WTC11 (cell line): ENCODE measurements at regions not wholly inside any gene's neighbourhood (a gene's known extent, or its start where the extent isn't known, plus 50 kb on each side); places are given as distances from the start of the nearest gene placed in this dataset.

Experiments
- ATAC-seq: fragments of 200-7000 bp; cut with Tn5 transposase; 2 replicates; pipeline ENCODE4 v1.10.0; 2021; ENCODE audit warnings: mild to moderate bottlenecking, moderate library complexity
- CTCF ChIA-PET: fragments of 300-600 bp; sonication (Branson Sonifier 250); formaldehyde crosslinking; loops from one replicate; lab custom pipeline; 2021; ENCODE audit warnings: antibody characterized with exemption; lab: Charles Lee
- POLR2A ChIA-PET: fragments of 350-600 bp; sonication (Branson Sonifier 250); formaldehyde crosslinking; loops from one replicate; lab custom pipeline; 2021; ENCODE audit warnings: antibody characterized with exemption; lab: Charles Lee
- DNase-seq: peaks from one replicate; pipeline ENCODE4 v3.0.0; 2021; ENCODE audit warnings: low spot score
- H3K27ac Mint-ChIP-seq: 2 replicates; pipeline ENCODE4 v1.8.0; 2021; ENCODE audit warnings: mixed read lengths
- H3K27me3 Mint-ChIP-seq: 2 replicates; pipeline ENCODE4 v1.8.0; 2021; ENCODE audit warnings: low read depth, mild to moderate bottlenecking, moderate library complexity, mixed read lengths
- H3K36me3 Mint-ChIP-seq: 2 replicates; pipeline ENCODE4 v1.8.0; 2021; ENCODE audit warnings: mixed read lengths
- H3K4me1 Mint-ChIP-seq: 2 replicates; pipeline ENCODE4 v1.8.0; 2022; ENCODE audit warnings: mixed read lengths
- H3K4me3 Mint-ChIP-seq: 2 replicates; pipeline ENCODE4 v1.8.0; 2021; ENCODE audit warnings: mild to moderate bottlenecking, moderate library complexity, mixed read lengths
- H3K9me3 Mint-ChIP-seq: 2 replicates; pipeline ENCODE4 v1.8.0; 2021; ENCODE audit warnings: mixed read lengths
- CBFB ChIP-seq: sonication (generic); formaldehyde crosslinking; IDR thresholded peaks from 2 replicates; pipeline ENCODE4 v1.8.1; 2022; ENCODE audit warnings: mild to moderate bottlenecking, low read depth, missing genetic modification reagents
- FOXP1 ChIP-seq: sonication (generic); formaldehyde crosslinking; IDR thresholded peaks from 2 replicates; pipeline ENCODE4 v1.8.0; 2022; ENCODE audit warnings: missing genetic modification reagents, mild to moderate bottlenecking, moderate library complexity, borderline replicate concordance
- MYBL2 ChIP-seq: sonication (generic); formaldehyde crosslinking; IDR thresholded peaks from 2 replicates; pipeline ENCODE4 v1.8.1; 2023; ENCODE audit warnings: mild to moderate bottlenecking, moderate library complexity, missing genetic modification reagents
- NR3C1 ChIP-seq: sonication (generic); formaldehyde crosslinking; conservative IDR thresholded peaks from 2 replicates; pipeline ENCODE4 v1.8.1; 2023; ENCODE audit warnings: low read depth, mild to moderate bottlenecking, missing genetic modification reagents
- RELA ChIP-seq: sonication (generic); formaldehyde crosslinking; IDR thresholded peaks from 2 replicates; pipeline ENCODE4 v1.8.1; 2022; ENCODE audit warnings: missing genetic modification reagents, mild to moderate bottlenecking, borderline replicate concordance
- SMAD3 ChIP-seq: sonication (generic); formaldehyde crosslinking; IDR thresholded peaks from 2 replicates; pipeline ENCODE4 v1.8.0; 2022; ENCODE audit warnings: missing genetic modification reagents, mild to moderate bottlenecking, borderline replicate concordance
- SMAD4 ChIP-seq: sonication (generic); formaldehyde crosslinking; IDR thresholded peaks from 2 replicates; pipeline ENCODE4 v1.8.0; 2022; ENCODE audit warnings: mild to moderate bottlenecking, missing genetic modification reagents
- SP1 ChIP-seq: sonication (generic); formaldehyde crosslinking; conservative IDR thresholded peaks from 2 replicates; pipeline ENCODE4 v1.8.1; 2022; ENCODE audit warnings: missing genetic modification reagents
- TEAD1 ChIP-seq: sonication (generic); formaldehyde crosslinking; IDR thresholded peaks from 2 replicates; pipeline ENCODE4 v1.8.0; 2022; ENCODE audit warnings: mild to moderate bottlenecking, missing genetic modification reagents
- TP53 ChIP-seq: sonication (generic); formaldehyde crosslinking; IDR thresholded peaks from 2 replicates; pipeline ENCODE4 v1.8.1; 2023; ENCODE audit warnings: mild to moderate bottlenecking, missing genetic modification reagents
- ZBTB21 ChIP-seq: sonication (generic); formaldehyde crosslinking; IDR thresholded peaks from 2 replicates; pipeline ENCODE4 v1.8.1; 2023; ENCODE audit warnings: mild to moderate bottlenecking, missing genetic modification reagents, borderline replicate concordance
- ZNF121 ChIP-seq: sonication (generic); formaldehyde crosslinking; IDR thresholded peaks from 2 replicates; pipeline ENCODE4 v1.8.0; 2023; ENCODE audit warnings: missing genetic modification reagents
- ZNF232 ChIP-seq: sonication (generic); formaldehyde crosslinking; IDR thresholded peaks from 2 replicates; pipeline ENCODE4 v1.8.0; 2022; ENCODE audit warnings: mild to moderate bottlenecking, missing genetic modification reagents
- ZNF396 ChIP-seq: fragments of 250-450 bp; sonication (Bioruptor Pico); IDR thresholded peaks from 2 replicates; pipeline ENCODE4 v1.8.0; 2021; ENCODE audit warnings: mild to moderate bottlenecking, moderate library complexity, borderline replicate concordance
- ZNF423 ChIP-seq: fragments of 250-450 bp; sonication (Bioruptor Pico); IDR thresholded peaks from 2 replicates; pipeline ENCODE4 v2.1.2; 2022; ENCODE audit warnings: mild to moderate bottlenecking, moderate library complexity
- TF ChIP-seq, protein P1 (sequence below): sonication (generic); formaldehyde crosslinking; IDR thresholded peaks from 2 replicates; pipeline ENCODE4 v1.8.1; 2023; ENCODE audit warnings: mild to moderate bottlenecking, missing genetic modification reagents, moderate library complexity
- TF ChIP-seq, protein P2 (sequence below): sonication (generic); formaldehyde crosslinking; IDR thresholded peaks from 2 replicates; pipeline ENCODE4 v1.8.0; 2022; ENCODE audit warnings: mild to moderate bottlenecking, missing genetic modification reagents
- TF ChIP-seq, protein P3 (sequence below): sonication (generic); formaldehyde crosslinking; IDR thresholded peaks from 2 replicates; pipeline ENCODE4 v1.8.1; 2023; ENCODE audit warnings: mild to moderate bottlenecking, missing genetic modification reagents
- TF ChIP-seq, protein P4 (sequence below): sonication (generic); formaldehyde crosslinking; IDR thresholded peaks from 2 replicates; pipeline ENCODE4 v1.8.1; 2023; ENCODE audit warnings: mild to moderate bottlenecking, missing genetic modification reagents
- TF ChIP-seq, protein P5 (sequence below): sonication (generic); formaldehyde crosslinking; IDR thresholded peaks from 2 replicates; pipeline ENCODE4 v1.8.1; 2022; ENCODE audit warnings: low read depth, mild to moderate bottlenecking, moderate library complexity, missing genetic modification reagents, borderline replicate concordance
- TF ChIP-seq, protein P6 (sequence below): sonication (generic); formaldehyde crosslinking; IDR thresholded peaks from 2 replicates; pipeline ENCODE4 v1.8.0; 2022; ENCODE audit warnings: mild to moderate bottlenecking, missing genetic modification reagents

DNA sequence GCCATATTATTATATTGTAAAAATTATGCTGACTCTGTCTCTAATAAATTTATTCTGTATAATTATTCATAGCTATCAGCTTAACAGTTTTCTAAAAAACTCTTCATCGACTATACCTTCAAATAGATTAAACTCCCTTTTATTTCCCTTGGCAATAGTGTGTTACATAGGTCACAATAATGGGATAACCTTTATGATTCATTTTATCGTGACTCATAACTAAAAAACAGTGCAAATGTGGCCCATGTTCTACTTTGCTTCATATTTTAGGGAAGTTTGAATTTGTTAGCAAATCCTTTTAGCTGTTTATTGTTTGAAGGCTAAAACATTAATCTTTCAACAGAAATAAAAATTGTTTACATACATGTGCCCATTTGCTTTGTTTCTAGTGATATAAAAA, 783.2 kb upstream of the CDH2 start (continued):
- TF ChIP-seq, protein P1, sequence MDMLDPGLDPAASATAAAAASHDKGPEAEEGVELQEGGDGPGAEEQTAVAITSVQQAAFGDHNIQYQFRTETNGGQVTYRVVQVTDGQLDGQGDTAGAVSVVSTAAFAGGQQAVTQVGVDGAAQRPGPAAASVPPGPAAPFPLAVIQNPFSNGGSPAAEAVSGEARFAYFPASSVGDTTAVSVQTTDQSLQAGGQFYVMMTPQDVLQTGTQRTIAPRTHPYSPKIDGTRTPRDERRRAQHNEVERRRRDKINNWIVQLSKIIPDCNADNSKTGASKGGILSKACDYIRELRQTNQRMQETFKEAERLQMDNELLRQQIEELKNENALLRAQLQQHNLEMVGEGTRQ (CRISPR knock-in tag): no peak
- TF ChIP-seq, protein P2, sequence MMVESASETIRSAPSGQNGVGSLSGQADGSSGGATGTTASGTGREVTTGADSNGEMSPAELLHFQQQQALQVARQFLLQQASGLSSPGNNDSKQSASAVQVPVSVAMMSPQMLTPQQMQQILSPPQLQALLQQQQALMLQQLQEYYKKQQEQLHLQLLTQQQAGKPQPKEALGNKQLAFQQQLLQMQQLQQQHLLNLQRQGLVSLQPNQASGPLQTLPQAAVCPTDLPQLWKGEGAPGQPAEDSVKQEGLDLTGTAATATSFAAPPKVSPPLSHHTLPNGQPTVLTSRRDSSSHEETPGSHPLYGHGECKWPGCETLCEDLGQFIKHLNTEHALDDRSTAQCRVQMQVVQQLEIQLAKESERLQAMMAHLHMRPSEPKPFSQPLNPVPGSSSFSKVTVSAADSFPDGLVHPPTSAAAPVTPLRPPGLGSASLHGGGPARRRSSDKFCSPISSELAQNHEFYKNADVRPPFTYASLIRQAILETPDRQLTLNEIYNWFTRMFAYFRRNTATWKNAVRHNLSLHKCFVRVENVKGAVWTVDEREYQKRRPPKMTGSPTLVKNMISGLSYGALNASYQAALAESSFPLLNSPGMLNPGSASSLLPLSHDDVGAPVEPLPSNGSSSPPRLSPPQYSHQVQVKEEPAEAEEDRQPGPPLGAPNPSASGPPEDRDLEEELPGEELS (CRISPR knock-in tag): no peak
- TF ChIP-seq ZNF423 (CRISPR knock-in tag) (no peak), NR3C1 (CRISPR knock-in tag) (no peak), FOXP1 (CRISPR knock-in tag) (no peak)

DNA sequence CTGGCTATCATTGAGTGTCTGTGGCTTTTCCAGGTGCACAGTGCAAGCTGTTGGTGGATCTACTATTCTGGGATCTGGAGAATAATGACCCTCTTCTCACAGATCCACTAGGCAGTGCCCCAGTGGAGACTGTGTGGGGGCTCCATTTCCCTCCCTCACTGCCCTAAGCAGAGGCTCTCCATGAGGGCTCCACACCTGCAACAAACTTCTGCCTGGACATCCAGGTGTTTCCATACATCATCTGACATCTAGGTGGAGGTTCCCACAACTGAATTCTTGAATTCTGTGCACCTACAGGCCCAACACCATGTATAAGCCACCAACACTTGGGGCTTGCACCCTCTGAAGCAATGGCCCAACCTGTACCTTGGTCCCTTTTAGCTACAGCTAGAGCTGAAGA, 775.4 kb upstream of the CDH2 start:
- H3K4me1 Mint-ChIP-seq: no peaks in the 10 kb centered on the region
- ATAC-seq: no peak
- TF ChIP-seq TEAD1 (CRISPR knock-in tag) (no peak), SMAD4 (CRISPR knock-in tag) (no peak), CBFB (CRISPR knock-in tag) (no peak), ZNF396 (CRISPR knock-in tag) (no peak), ZNF232 (CRISPR knock-in tag) (no peak), RELA (CRISPR knock-in tag) (no peak), SMAD3 (CRISPR knock-in tag) (no peak), MYBL2 (CRISPR knock-in tag) (no peak), SP1 (CRISPR knock-in tag) (no peak), ZBTB21 (CRISPR knock-in tag) (no peak), TP53 (CRISPR knock-in tag) (no peak), ZNF121 (no peak)
- TF ChIP-seq, protein P3, sequence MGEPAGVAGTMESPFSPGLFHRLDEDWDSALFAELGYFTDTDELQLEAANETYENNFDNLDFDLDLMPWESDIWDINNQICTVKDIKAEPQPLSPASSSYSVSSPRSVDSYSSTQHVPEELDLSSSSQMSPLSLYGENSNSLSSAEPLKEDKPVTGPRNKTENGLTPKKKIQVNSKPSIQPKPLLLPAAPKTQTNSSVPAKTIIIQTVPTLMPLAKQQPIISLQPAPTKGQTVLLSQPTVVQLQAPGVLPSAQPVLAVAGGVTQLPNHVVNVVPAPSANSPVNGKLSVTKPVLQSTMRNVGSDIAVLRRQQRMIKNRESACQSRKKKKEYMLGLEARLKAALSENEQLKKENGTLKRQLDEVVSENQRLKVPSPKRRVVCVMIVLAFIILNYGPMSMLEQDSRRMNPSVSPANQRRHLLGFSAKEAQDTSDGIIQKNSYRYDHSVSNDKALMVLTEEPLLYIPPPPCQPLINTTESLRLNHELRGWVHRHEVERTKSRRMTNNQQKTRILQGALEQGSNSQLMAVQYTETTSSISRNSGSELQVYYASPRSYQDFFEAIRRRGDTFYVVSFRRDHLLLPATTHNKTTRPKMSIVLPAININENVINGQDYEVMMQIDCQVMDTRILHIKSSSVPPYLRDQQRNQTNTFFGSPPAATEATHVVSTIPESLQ: no peak
- TF ChIP-seq, protein P4, sequence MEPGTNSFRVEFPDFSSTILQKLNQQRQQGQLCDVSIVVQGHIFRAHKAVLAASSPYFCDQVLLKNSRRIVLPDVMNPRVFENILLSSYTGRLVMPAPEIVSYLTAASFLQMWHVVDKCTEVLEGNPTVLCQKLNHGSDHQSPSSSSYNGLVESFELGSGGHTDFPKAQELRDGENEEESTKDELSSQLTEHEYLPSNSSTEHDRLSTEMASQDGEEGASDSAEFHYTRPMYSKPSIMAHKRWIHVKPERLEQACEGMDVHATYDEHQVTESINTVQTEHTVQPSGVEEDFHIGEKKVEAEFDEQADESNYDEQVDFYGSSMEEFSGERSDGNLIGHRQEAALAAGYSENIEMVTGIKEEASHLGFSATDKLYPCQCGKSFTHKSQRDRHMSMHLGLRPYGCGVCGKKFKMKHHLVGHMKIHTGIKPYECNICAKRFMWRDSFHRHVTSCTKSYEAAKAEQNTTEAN (CRISPR knock-in tag): no peak
- TF ChIP-seq, protein P5, sequence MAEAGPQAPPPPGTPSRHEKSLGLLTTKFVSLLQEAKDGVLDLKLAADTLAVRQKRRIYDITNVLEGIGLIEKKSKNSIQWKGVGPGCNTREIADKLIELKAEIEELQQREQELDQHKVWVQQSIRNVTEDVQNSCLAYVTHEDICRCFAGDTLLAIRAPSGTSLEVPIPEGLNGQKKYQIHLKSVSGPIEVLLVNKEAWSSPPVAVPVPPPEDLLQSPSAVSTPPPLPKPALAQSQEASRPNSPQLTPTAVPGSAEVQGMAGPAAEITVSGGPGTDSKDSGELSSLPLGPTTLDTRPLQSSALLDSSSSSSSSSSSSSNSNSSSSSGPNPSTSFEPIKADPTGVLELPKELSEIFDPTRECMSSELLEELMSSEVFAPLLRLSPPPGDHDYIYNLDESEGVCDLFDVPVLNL (CRISPR knock-in tag): no peak
- TF ChIP-seq, protein P6, sequence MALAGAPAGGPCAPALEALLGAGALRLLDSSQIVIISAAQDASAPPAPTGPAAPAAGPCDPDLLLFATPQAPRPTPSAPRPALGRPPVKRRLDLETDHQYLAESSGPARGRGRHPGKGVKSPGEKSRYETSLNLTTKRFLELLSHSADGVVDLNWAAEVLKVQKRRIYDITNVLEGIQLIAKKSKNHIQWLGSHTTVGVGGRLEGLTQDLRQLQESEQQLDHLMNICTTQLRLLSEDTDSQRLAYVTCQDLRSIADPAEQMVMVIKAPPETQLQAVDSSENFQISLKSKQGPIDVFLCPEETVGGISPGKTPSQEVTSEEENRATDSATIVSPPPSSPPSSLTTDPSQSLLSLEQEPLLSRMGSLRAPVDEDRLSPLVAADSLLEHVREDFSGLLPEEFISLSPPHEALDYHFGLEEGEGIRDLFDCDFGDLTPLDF (CRISPR knock-in tag): no peak
- TF ChIP-seq, all 79 proteins: peak for 0
- H3K36me3 Mint-ChIP-seq: peaks cover 27% of the 10 kb centered on the region
- no peak overlapping the region for H3K27ac Mint-ChIP-seq
- ChIA-PET POLR2A (no interaction called here), CTCF (no interaction called here)
- H3K27me3 Mint-ChIP-seq: no peaks in the 10 kb centered on the region; the same call in 1 of the 2 replicates
- H3K4me3 Mint-ChIP-seq: no peak overlapping the region
- DNase-seq: no peak
- peaks cover 46% of the 10 kb centered on the region for H3K9me3 Mint-ChIP-seq
